ENCODE measurements at regions not wholly inside any gene's neighbourhood (a gene's known extent, or its start where the extent isn't known, plus 50 kb on each side); places are given as distances from the start of the nearest gene placed in this dataset.

GRCh38 chr3:102122527-102122926, 273.2 kb downstream of the NFKBIZ start:
- Histone ChIP-seq H3K4me1 (ENCODE audit: insufficient read depth, low read length, poor library complexity, severe bottlenecking) (no peaks in the 10 kb centered on the region), H3K36me3 (ENCODE audit: insufficient read depth, low read length, poor library complexity, severe bottlenecking) (no peaks in the 10 kb centered on the region), H3K9me3 (ENCODE audit: low read depth, low read length, poor library complexity, severe bottlenecking) (peaks cover 8% of the 10 kb centered on the region), H3K27ac (ENCODE audit: low read depth, low read length, poor library complexity, severe bottlenecking) (no peak overlapping the region), H3K27me3 (replicated peaks; ENCODE audit: insufficient read depth, low read depth, low read length, poor library complexity) (no peaks in the 10 kb centered on the region), H3K4me3 (ENCODE audit: low read depth, low read length, poor library complexity, severe bottlenecking) (no peak overlapping the region)
- TF ChIP-seq EZH2 (IDR thresholded peaks at IDR 0.05; ENCODE audit: borderline replicate concordance, low read depth, low read length, poor library complexity, severe bottlenecking) (no peak), CTCF (conservative IDR thresholded peaks at IDR 0.05; ENCODE audit: low read depth, low read length) (no peak)
- intact Hi-C loops (cut with micrococcal nuclease; ENCODE audit: unreplicated experiment): no loop called here
- ChIA-PET POLR2A (ENCODE audit: low non-redundant PET) (no interaction called here), CTCF (no interaction called here)
- no TSS peak for BruUV-seq (replicated peaks)
- no peak for DNase-seq (ENCODE audit: low spot score)

GRCh38 chr3:102123590-102124190, 274.4 kb downstream of the NFKBIZ start:
- Histone ChIP-seq H3K27me3 (replicated peaks; ENCODE audit: insufficient read depth, low read depth, low read length, poor library complexity) (no peaks in the 10 kb centered on the region), H3K4me1 (ENCODE audit: insufficient read depth, low read length, poor library complexity, severe bottlenecking) (no peaks in the 10 kb centered on the region), H3K36me3 (ENCODE audit: insufficient read depth, low read length, poor library complexity, severe bottlenecking) (no peaks in the 10 kb centered on the region), H3K9me3 (ENCODE audit: low read depth, low read length, poor library complexity, severe bottlenecking) (peaks cover 8% of the 10 kb centered on the region), H3K27ac (ENCODE audit: low read depth, low read length, poor library complexity, severe bottlenecking) (no peak overlapping the region), H3K4me3 (ENCODE audit: low read depth, low read length, poor library complexity, severe bottlenecking) (no peak overlapping the region)
- intact Hi-C loops (cut with micrococcal nuclease; ENCODE audit: unreplicated experiment): no loop called here
- no TSS peak for BruUV-seq (replicated peaks)
- TF ChIP-seq CTCF (conservative IDR thresholded peaks at IDR 0.05; ENCODE audit: low read depth, low read length) (no peak), EZH2 (IDR thresholded peaks at IDR 0.05; ENCODE audit: borderline replicate concordance, low read depth, low read length, poor library complexity, severe bottlenecking) (no peak)
- CTCF ChIA-PET: no interaction called here
- POLR2A ChIA-PET (ENCODE audit: low non-redundant PET): no interaction called here
- DNase-seq (ENCODE audit: low spot score): no peak

GRCh38 chr3:102124282-102124681, 275.0 kb downstream of the NFKBIZ start:
- Histone ChIP-seq H3K9me3 (ENCODE audit: low read depth, low read length, poor library complexity, severe bottlenecking) (peaks cover 8% of the 10 kb centered on the region), H3K4me3 (ENCODE audit: low read depth, low read length, poor library complexity, severe bottlenecking) (no peak overlapping the region), H3K27ac (ENCODE audit: low read depth, low read length, poor library complexity, severe bottlenecking) (no peak overlapping the region), H3K4me1 (ENCODE audit: insufficient read depth, low read length, poor library complexity, severe bottlenecking) (no peaks in the 10 kb centered on the region), H3K36me3 (ENCODE audit: insufficient read depth, low read length, poor library complexity, severe bottlenecking) (no peaks in the 10 kb centered on the region), H3K27me3 (replicated peaks; ENCODE audit: insufficient read depth, low read depth, low read length, poor library complexity) (no peaks in the 10 kb centered on the region)
- TF ChIP-seq CTCF (conservative IDR thresholded peaks at IDR 0.05; ENCODE audit: low read depth, low read length) (no peak), EZH2 (IDR thresholded peaks at IDR 0.05; ENCODE audit: borderline replicate concordance, low read depth, low read length, poor library complexity, severe bottlenecking) (no peak)
- ChIA-PET CTCF (no interaction called here), POLR2A (ENCODE audit: low non-redundant PET) (no interaction called here)
- no TSS peak for BruUV-seq (replicated peaks)
- intact Hi-C loops (cut with micrococcal nuclease; ENCODE audit: unreplicated experiment): no loop called here
- no peak for DNase-seq (ENCODE audit: low spot score)

All from A673 (cell line).